ENCODE measurements at regions not wholly inside any gene's neighbourhood (a gene's known extent, or its start where the extent isn't known, plus 50 kb on each side); places are given as distances from the start of the nearest gene placed in this dataset.

DNA sequence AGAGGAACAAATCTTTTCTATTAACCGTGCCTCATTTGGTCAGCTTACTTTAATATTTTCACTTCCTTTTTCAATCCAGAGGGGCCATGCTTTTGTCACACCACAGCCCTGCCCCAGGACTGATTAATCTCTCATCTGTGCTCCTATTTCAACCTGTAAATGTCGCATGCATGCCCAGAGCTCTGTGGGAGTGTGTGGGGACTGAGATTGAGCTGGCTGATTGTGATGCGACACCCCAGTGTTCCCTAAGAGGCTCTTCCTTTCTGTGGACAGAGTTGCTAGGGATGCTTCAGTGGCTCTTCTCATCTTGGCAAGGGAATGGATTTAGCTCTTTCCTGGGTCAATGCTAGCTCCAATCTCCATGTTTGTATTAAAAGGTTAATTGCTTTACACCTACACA, 249.6 kb downstream of the TDRD3 start:
- no peak for TF ChIP-seq EZH2 (IDR thresholded peaks at IDR 0.05; ENCODE audit: borderline replicate concordance)
- TF ChIP-seq, protein P1, sequence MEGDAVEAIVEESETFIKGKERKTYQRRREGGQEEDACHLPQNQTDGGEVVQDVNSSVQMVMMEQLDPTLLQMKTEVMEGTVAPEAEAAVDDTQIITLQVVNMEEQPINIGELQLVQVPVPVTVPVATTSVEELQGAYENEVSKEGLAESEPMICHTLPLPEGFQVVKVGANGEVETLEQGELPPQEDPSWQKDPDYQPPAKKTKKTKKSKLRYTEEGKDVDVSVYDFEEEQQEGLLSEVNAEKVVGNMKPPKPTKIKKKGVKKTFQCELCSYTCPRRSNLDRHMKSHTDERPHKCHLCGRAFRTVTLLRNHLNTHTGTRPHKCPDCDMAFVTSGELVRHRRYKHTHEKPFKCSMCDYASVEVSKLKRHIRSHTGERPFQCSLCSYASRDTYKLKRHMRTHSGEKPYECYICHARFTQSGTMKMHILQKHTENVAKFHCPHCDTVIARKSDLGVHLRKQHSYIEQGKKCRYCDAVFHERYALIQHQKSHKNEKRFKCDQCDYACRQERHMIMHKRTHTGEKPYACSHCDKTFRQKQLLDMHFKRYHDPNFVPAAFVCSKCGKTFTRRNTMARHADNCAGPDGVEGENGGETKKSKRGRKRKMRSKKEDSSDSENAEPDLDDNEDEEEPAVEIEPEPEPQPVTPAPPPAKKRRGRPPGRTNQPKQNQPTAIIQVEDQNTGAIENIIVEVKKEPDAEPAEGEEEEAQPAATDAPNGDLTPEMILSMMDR (IDR thresholded peaks at IDR 0.05; ENCODE audit: poor library complexity): no peak

Measured in hepatocyte (in vitro differentiated cells).